HG02870 (cell line): ENCODE measurements at regions not wholly inside any gene's neighbourhood (a gene's known extent, or its start where the extent isn't known, plus 50 kb on each side); places are given as distances from the start of the nearest gene placed in this dataset.

Experiments used
- ATAC-seq: cut with Tn5 transposase; IDR thresholded peaks from one replicate; pipeline ENCODE4 v1.9.1; 2021; ENCODE audit warnings: mild to moderate bottlenecking, moderate library complexity; ENCODE audit not compliant: unreplicated experiment

DNA sequence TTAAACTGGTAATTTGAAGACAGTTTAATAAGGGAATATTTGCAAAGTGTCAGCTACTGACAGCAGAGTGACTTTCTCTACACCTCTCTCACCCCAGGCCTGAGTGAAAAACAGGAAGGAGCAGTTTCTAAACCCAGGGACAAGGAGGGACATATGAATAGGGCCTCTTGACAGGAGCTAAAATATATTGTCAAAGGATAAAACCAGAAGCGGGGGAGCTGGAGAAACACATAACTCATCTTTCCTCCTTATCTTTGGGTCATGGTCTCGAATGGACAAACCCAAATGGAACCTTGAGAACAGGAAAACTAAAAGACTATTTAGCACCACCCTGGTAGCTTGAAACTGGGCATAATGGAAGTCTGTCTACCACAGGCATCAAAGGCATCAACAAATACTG lies 197.5 kb upstream of the FOXA2 start:
- no peak for ATAC-seq

DNA sequence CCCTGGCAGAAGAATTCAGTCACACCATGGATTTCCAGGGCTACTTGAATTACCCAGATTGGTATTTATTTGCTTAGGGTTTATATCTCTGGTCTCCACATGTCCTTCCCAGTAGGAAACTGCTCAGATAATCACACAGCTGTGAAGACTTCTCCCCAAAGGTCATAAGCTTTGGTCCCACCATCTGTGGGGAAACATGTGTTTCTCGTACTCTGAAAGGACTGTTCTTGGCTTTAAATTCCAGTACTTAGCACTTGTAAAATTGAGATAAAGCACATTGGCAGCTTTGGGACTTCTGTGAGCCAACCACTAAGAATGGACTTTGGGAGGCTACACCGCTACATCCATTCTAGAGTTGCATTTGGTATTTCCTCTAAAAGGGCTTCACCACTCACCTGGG lies 205.3 kb upstream of the FOXA2 start:
- ATAC-seq, result no peak

DNA sequence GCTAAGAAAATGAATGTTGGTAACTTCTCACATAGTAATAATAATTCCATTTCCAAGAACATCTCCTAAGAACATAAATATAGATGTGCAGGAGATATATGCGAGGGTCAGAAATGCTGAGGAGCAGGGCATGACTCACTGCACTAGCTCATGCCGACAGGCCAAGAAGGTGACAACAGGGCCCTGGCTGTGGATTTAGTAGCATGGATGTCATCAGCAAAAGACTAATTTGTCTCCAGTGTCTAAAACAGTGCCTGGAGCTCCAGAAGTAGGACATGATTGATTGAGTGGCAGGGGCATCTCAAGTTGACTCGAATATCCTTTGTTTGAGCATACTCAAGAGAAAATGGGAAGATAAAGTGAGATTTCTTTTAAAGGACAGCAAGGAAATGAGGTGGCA lies 207.0 kb upstream of the FOXA2 start:
- no peak for ATAC-seq

DNA sequence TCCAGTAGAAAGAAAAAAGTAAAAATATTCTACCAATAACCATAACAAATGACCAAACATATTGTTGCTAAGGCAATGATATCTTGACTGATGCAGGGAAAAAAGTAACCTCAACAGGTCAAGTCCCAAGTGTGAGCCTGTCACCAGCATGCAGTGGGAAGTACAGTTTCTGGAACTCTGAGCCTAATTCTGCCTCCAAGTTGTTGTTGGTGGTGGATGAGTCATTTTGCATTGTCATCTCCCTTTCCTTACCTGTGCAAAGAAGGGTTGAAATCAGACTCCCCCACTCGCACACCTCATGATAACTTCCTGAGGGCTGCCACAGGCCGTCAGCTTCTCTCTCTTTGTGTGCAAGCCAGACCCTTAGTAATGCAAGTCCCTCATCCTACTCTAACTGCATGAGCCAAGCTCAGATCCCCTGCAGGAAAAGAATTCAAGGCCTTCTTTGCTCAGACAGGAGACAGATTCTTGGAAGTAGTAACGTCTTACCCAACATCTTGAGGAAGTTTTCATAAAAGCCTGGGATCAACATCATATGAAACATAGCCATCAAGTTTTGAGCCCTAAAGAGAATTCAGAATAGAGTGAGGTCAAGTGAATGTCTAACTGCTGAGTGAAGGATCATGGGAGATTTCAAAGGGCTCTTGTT lies 207.6 kb upstream of the FOXA2 start:
- ATAC-seq, result no peak

DNA sequence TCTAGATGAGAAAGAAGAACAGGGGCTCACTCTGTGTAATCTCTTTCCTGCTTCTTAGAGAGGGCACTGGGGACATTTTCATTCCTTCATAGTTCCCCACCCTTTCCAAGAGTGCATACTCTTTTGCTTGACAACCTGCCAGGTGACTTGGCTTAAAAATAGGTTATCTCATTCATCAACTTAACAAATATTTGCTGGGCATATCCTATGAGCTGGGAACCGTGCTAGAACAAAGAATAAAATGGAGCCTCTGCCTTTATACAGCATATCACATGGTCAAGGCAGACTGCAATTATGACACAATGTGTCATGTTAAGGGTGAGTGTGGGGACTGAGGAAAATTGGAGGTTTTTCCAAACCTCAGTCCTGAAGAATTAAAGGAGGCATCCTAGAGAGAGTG lies 209.8 kb upstream of the FOXA2 start:
- no peak for ATAC-seq

DNA sequence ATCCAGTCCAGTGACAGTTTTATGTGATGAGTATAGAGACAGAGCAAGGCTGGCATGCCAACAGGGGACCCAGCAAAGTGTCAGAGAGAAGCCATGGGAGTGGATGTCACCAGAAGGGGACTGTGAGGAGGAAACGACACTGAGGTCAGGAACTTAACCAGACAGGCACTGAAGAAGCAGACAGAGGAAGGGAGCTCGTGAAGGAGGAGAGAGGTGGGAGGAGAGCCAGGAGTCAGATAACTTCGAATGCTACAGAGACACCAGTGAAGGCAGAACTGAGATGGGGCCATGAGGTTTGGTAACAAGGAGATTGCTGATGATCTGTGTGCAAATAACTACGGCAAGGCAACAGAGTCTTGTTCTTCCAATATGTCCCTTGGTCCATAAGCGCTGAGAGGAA lies 211.1 kb upstream of the FOXA2 start:
- no peak for ATAC-seq

DNA sequence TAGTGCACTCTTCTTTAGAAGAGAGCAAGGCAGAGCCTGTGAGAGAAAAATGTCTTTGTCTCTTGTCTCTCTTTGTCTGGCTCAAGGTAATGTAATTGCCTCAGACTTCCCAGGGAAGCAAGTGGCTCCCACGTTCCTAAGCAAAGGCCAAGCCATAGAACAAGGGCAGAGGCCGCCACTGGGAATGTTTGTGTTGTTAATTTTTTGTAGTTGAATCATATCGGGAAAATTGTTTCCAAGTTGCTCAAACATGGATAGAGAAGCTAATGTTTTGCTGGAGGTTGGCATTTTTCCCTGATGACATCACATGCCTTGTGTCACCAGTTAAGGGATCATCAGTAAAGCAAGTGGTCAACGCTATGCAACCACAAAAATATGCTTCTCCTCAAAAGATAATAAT lies 211.5 kb upstream of the FOXA2 start:
- ATAC-seq, result no peak

DNA sequence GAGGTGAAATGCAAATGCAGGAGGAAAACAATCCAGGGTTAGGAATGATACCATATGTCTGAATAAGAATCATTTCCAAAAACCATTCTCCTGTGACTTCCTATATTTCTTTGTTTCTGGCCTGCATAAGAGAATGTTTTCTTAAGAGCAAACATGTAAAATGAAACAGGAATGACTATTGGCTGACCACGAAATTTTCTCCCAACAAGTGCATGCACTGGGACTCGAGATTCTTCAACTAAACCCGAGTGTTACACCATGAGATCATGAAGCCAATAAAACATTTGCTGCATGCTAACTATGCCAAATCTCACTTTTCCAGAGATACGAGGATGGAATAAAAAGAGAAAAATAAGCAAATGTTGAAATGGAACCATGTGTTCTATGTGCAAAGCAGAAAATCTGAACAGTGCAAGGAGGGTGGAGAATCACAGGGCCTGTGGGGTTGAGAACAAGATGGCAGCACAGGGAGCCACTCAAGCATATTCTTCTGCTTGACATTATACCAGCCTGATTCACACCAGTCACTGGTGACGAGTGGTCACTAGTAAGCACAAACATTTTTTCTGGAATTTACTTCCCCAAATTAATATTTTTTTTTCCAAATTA lies 212.2 kb upstream of the FOXA2 start:
- ATAC-seq, result no peak

DNA sequence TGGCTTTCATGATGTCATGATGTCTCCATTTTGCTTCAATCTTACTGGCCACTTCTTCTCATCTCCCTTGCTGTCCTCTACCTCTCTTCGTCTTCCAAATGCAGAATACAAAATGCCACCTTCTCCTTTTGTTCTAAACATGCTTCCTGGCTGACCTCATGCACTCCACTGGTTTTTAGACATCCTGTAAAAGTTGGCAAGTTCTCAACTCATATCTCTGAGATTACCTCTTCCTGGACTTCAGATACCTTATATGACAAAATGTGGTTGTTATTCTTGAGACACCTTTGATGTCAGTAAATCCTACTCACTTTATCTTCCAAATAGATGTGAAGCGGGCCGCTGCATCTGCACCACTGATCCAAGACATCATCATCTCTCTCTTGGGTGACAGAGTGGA lies 212.7 kb upstream of the FOXA2 start:
- ATAC-seq, result no peak

DNA sequence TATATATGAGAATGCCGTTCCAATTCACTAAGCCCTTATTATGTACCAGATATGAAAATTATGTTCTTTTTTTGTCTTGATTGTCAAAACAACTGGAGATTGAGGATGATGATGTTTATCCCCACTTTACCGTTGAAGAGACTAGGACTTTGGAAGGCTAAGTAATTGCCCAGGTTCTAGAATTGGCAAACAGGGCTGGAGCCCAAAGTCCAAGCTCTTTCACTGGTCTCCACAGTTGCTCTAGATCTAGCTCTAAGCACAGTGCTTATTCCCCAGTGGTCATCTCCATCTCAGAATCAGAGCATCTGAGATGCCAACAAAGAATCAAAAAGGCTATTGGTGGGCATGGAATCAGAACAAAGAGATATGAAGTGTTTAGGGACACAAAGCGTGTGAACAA lies 215.3 kb upstream of the FOXA2 start:
- ATAC-seq, result no peak

DNA sequence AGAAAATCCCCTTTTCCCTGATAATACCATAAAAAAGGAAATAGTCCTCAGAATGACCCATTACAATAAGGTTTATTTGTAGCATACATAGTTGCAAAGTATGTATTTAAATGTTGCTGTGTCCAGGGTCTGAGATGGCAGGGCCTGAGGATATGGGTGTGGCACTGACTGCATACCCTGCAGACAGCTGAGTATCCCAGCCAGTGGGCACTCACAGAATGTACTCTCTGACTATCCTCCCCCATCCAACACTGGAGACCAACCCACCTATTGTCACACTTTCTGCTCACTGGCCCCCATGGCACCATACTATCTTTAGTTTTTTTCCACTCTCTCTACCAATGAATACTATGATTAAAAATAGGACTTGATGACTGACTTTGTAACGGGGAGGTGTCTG lies 215.8 kb upstream of the FOXA2 start:
- ATAC-seq, result no peak

DNA sequence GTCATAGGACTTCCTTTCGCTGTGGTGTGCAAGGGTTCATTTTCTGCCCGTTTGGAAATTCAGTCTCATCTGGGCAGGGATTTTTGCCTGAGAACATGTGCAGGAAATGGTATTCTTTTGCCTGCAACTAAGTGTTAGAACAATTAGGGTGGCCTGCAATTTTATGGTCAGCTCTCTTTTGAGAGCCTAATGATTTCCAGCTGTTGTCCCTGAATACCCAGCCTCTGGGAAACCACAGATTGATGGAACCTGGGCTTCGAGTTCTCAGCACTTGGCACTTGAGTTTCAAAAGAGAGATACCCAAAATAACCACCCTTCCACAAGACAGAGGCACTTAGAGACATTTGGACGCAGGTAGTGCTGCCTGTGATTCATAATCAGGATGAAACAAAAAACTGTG lies 217.2 kb upstream of the FOXA2 start:
- no peak for ATAC-seq

DNA sequence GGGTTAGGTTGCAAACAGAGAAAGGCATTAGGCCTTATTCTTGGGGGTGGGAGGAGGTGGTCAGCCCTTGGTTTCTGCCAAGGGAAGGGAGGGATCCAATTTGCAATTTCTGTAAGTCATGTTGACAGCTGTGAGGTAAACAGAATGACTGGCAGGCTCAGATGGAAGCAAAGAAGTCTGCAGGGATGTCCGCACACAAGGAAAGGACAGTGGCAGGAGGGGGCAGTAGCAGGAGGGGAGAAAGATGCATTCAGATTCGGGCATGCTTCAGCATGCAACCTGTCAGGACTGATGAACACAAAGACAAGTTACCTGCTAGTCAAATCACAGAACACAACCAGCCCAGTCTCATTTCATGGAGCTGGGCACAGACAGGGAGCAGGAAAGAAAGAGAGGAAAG lies 217.9 kb upstream of the FOXA2 start:
- ATAC-seq, result no peak

DNA sequence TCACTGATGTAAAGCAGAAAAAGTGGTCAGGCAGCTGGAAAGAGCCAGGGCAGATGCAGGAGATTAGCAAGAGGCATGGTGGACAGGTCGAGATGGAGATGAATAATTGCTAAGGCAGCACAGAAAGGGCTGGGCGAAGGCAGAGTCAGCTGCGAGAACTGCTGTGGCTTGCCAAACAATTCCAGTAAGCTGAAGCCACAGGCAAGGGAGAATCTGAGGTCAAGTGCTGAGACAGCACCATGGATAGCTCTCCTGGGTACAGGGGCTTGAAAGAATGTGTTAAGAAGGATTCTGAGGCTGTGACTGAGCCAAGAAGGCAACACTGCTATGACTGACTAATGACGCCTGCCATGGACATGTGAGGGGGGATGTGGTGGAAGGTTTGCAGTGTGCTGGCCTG lies 220.8 kb upstream of the FOXA2 start:
- no peak for ATAC-seq

DNA sequence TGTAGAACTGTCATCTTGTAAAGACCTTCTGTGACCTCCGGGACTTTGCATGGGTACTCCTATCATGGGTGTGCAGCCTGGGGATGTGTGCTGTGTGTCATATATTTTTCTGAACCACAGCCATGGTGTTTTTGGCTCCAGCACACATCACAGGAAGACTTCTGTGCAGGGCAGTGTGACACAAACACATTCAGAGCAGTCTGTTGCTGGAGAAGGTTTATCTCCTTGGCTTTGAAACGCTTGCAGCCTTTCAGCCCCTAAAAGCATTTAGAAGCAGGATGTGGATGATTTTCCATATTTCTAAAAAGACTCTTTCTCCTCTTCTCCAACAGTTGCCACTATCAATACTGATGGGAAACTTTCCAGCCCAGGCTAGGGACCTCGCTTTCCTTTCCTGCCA lies 221.6 kb upstream of the FOXA2 start:
- ATAC-seq, result no peak

DNA sequence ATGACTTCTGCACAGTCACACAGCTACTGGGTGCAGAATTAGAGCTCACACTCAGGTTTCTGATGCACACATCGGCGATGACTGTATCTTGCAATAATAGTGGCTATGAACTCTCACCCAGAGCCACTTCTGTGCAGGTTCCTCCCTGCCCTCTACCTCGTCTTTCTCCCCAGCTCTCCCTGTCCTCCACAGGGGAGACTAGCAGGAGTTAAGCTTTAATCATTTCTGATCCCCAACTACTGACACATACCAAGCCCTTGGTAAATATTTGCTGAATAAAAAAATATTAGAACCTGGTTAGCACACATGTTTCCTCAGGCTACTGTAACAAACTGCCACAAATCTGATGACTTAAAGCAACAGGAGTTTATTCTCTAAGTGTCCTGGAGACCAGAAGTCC lies 222.7 kb upstream of the FOXA2 start:
- ATAC-seq, result no peak

DNA sequence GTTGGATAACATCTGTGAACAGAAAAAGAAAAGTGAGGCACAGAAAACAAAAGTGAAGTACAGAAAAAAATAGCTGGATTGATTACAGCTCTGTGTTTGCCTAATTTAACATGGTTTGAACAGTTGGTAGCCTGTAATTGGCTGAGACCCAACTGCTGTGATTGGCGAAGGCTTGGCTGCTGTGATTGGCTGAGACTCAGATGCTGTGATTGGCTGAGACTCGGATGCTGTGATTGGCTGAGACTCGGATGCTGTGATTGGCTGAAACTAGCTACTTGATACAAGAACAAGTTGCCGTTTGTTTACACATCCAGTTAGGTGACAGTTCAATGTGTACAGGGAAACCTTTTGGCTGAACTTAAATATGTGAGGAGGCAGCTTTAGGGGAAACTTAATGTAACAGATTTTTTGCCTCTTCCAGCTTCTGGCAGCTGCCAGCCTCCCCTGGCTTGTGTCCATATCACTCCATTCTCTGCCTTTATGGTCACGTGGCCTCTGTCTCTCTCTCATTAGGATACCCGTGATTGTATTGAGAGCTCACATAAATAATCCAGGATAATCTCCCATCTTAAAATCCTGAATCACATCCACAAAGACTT lies 223.4 kb upstream of the FOXA2 start:
- no peak for ATAC-seq

DNA sequence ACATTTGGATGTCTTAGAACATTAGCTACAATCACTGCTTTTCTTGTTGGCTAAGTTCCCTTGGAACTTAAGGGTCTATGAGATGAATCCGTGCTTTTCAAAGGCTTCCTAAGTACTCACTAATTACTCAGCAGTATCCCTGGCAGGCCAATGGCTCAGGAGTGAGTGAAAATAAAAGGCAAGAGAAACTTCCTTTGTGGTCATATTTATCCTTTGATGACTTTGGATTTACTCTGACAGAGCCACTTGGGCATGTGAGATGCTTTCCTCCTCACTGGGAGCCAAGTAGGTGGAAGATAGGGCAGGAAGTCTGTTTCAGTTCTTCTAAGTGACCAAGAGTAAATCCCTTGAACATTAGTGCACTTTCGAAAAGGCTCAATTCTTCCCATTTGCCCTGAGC lies 224.3 kb upstream of the FOXA2 start:
- ATAC-seq, result no peak

DNA sequence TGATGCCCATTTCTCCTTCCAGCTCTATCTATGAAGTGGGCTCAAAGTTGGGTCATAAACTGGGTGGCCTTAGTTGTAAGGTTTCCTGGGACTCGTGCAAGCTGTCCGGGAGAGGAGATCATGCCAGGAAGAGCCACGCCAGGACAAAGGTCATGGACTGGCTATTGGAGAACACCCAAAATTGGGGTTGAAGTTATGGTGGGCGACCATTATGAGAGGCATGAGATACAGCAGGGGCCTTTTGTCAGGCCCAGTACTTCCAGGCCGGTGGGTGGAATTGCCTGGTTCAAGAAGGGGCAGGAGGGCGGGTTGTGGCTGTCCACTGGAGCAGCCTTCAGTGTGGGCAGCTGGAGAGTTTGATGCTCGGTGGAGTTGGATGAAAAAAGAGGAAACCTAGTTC lies 225.1 kb upstream of the SSTR4 start:
- ATAC-seq, result no peak

DNA sequence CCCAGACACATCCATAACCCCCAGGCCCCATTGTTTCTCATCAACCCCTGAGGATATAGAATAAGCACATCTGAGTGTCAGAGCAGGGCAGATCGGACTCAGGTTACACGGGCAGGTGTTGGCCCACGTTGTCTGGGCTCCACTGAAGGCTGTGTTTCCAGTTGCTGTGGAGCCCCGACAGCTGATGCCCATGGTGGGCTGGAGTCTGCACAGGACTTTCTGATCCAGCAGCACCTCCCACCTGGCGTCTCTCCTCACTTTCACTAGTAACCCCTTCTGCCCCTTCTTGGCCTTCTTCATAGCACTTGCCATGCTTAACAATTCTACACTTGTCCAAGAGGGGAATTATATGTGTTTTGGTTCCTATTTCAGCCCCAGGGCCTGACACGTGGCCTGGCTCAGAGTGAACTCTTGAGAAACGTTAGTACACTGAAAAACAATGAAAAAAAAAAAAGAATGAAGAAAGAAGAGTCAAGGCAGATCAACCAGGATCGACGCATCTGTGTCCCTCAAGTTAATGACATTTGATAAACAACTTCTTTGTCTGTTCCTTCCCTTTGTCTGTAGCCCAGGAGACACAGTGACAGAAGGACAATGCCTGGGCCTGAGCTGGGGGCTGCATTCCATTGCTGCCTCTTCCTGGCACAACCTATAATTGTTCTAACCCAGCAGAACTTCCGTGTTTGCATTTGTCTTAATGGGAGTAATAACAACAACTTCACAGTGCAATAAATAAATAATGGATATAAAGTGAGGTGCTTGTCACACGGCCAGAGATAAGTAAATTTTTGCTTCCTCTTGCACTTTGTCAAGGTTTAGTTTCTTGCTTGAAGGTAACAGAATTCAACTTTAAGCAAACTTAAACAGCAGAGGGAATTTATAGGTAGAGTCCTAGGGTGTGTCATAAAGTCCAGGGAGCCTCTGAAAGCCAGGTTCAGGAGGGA lies 224.2 kb upstream of the SSTR4 start:
- ATAC-seq, result no peak

DNA sequence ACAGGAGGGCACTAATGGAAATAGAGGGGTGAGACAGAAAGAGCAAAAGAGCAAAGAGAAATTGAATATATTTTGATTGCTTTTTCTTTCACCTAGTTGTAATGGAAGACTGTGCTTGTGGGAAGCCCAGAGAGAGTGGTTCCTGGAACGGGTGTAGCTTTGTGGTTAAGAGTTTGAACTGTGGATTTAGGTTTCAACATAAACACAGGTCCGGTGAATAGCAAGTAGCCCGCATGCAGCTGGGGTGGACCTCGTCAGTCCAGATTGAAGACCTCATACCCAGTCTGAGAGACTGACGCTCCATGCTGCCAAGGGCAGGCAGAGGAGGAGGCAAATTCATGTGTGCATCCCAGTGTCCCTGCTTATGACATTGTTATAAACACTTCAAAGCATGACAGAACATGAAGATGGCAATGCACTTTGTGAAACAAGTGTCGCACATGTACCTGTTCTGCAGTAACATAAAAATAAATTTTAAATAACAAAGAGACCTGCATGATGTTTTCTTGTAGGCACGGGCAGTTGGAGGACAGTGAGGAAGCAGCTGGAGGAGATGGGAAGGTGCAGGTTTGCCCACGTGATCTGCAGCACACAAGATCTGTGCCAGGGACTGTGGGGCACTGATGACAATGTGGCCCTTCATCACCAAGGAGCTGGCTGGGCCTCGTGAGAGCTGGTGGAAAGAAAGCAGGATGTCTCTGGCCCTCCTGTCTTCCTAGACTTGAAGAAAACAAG lies 220.5 kb upstream of the SSTR4 start:
- ATAC-seq, result no peak
